GM12878 (cell line): ENCODE measurements at regions not wholly inside any gene's neighbourhood (a gene's known extent, or its start where the extent isn't known, plus 50 kb on each side); places are given as distances from the start of the nearest gene placed in this dataset.

Experiments
- ATAC-seq: fragments of 200-7000 bp; cut with Tn5 transposase; 3 replicates; pipeline ENCODE4 v1.9.1; 2020; ENCODE audit warnings: mild to moderate bottlenecking, moderate library complexity
- BruUV-seq: library from RNA; stranded (reverse); fragments of 400-500 nt; replicated peaks from 2 replicates; lab custom pipeline; 2021; lab: Mats Ljungman, UMichigan
- CTCF ChIA-PET: fragments of 300-600 bp; sonication (Branson Sonifier 250); formaldehyde crosslinking; extraction: SDS; loops from one replicate; lab custom pipeline; 2021; ENCODE audit warnings: inconsistent platforms; lab: Yijun Ruan, JAX
- POLR2A ChIA-PET: fragments of 350-600 bp; formaldehyde crosslinking; extraction: SDS; loops from one replicate; lab custom pipeline; 2021; ENCODE audit warnings: inconsistent platforms; lab: Charles Lee
- RAD21 ChIA-PET: fragments of 300-600 bp; sonication (Branson Sonifier 250); formaldehyde crosslinking; loops from one replicate; lab custom pipeline; 2023; ENCODE audit warnings: antibody characterized with exemption; ENCODE audit not compliant: unreplicated experiment; lab: Charles Lee
- SMC1A ChIA-PET: fragments of 300-600 bp; sonication (Branson Sonifier 250); formaldehyde crosslinking; loops from one replicate; lab custom pipeline; 2023; ENCODE audit not compliant: unreplicated experiment, uncharacterized antibody; lab: Charles Lee
- DNase-seq: peaks from one replicate; pipeline ENCODE4 v3.0.0-alpha.2; 2011; ENCODE audit warnings: low read depth, low spot score
- FAIRE-seq: peaks from 3 replicates; lab custom pipeline; 2011; peaks lifted over from hg19 to GRCh38; lab: Jason Lieb, UNC
- H2AFZ ChIP-seq: 2 replicates; pipeline ENCODE4 v1.6.0; 2011; ENCODE audit warnings: low read depth, low read length, control low read depth; ENCODE audit not compliant: control insufficient read depth
- H3K27ac ChIP-seq: 2 replicates; pipeline ENCODE4 v1.5.1; 2011; ENCODE audit warnings: control low read depth; ENCODE audit not compliant: control insufficient read depth, insufficient read depth
- H3K27me3 ChIP-seq, 2 experiments: replicated peaks in 1 of 2; 2 replicates each; pipeline versions ENCODE4 v1.6.0 to v1.6.1; 2011; ENCODE audit warnings: low read length in 1 of 2; ENCODE audit not compliant: control insufficient read depth in 2 of 2, insufficient read depth in 2 of 2
- H3K36me3 ChIP-seq, 2 experiments: 2 replicates each; pipeline ENCODE4 v1.5.1; 2011; ENCODE audit warnings: low read length in 1 of 2; ENCODE audit not compliant: control insufficient read depth in 2 of 2, insufficient read depth in 2 of 2
- H3K4me1 ChIP-seq: 2 replicates; pipeline ENCODE4 v1.6.1; 2011; ENCODE audit warnings: mild to moderate bottlenecking, low read length, moderate library complexity, mixed read lengths; ENCODE audit not compliant: control insufficient read depth, insufficient read depth
- H3K4me2 ChIP-seq: 2 replicates; pipeline ENCODE4 v1.6.0; 2011; ENCODE audit warnings: control low read depth; ENCODE audit not compliant: control insufficient read depth, insufficient read depth
- H3K4me3 ChIP-seq: fragments of 200-600 bp; sonication (generic); 2 replicates; pipeline ENCODE4 v1.5.1; 2016
- H3K79me2 ChIP-seq: 2 replicates; pipeline ENCODE4 v1.6.0; 2011; ENCODE audit warnings: low read length; ENCODE audit not compliant: control insufficient read depth, insufficient read depth
- H3K9ac ChIP-seq: 2 replicates; pipeline ENCODE4 v1.8.0; 2011; ENCODE audit warnings: low read length, control low read depth, mixed read lengths; ENCODE audit not compliant: control insufficient read depth, insufficient read depth
- H3K9me3 ChIP-seq: replicated peaks from 3 replicates; pipeline ENCODE4 v1.5.1; 2011; ENCODE audit warnings: mild to moderate bottlenecking, low read length; ENCODE audit not compliant: control insufficient read depth, insufficient read depth
- H4K20me1 ChIP-seq: 2 replicates; pipeline ENCODE4 v1.6.0; 2011; ENCODE audit not compliant: control insufficient read depth, insufficient read depth
- BHLHE40 ChIP-seq, 2 experiments: fragments of 450-650 bp in 1 of 2; IDR thresholded peaks; 2 replicates each; pipeline ENCODE4 v1.6.1; 2011 to 2017; ENCODE audit warnings: low read depth in 2 of 2, borderline replicate concordance in 1 of 2, improper control_type of control experiment in 1 of 2, low read length in 1 of 2, mild to moderate bottlenecking in 1 of 2
- BRCA1 ChIP-seq: IDR thresholded peaks from 2 replicates; pipeline ENCODE4 v1.6.1; 2011; ENCODE audit warnings: low read depth, low read length, improper control_type of control experiment
- CBX3 ChIP-seq: fragments of 200-600 bp; sonication (generic); IDR thresholded peaks from 2 replicates; pipeline ENCODE4 v1.6.1; 2016; ENCODE audit warnings: low read depth, borderline replicate concordance
- KDM1A ChIP-seq: fragments of 200-600 bp; sonication (generic); IDR thresholded peaks from 2 replicates; pipeline ENCODE4 v1.6.1; 2016; ENCODE audit warnings: borderline replicate concordance
- MTA2 ChIP-seq: fragments of 450-650 bp; IDR thresholded peaks from 2 replicates; pipeline ENCODE4 v1.6.1; 2016; ENCODE audit warnings: low read depth, mild to moderate bottlenecking, moderate library complexity
- NFYB ChIP-seq: IDR thresholded peaks from 2 replicates; pipeline ENCODE4 v1.6.1; 2011; ENCODE audit warnings: low read depth, mild to moderate bottlenecking, low read length, improper control_type of control experiment, moderate library complexity; ENCODE audit not compliant: insufficient read depth
- SIX5 ChIP-seq: IDR thresholded peaks from 2 replicates; pipeline ENCODE4 v1.6.1; 2011; ENCODE audit warnings: mild to moderate bottlenecking, low read depth, low read length, moderate library complexity; ENCODE audit not compliant: severe bottlenecking
- SMC3 ChIP-seq: IDR thresholded peaks from 2 replicates; pipeline ENCODE4 v1.6.1; 2011; ENCODE audit warnings: low read length, improper control_type of control experiment, borderline replicate concordance
- SPI1 ChIP-seq: IDR thresholded peaks from 2 replicates; pipeline ENCODE4 v1.6.1; 2011; ENCODE audit warnings: low read depth, mild to moderate bottlenecking, low read length, moderate library complexity, borderline replicate concordance; ENCODE audit not compliant: insufficient read depth
- TARDBP ChIP-seq: IDR thresholded peaks from 2 replicates; pipeline ENCODE4 v1.6.1; 2016; ENCODE audit warnings: borderline replicate concordance
- WGBS: methylation state at CpG from one replicate; pipeline ENCODE4 v1.1.6; 2016; ENCODE audit warnings: low lambda C conversion rate; ENCODE audit not compliant: insufficient replicate concordance, insufficient coverage; ENCODE audit errors: missing lambda C conversion rate; 5-methylcytosine and 5-hydroxymethylcytosine counted together
- in situ Hi-C: fragments of 300-500 bp; cut with MboI; formaldehyde crosslinking; loops from 9 replicates; pipeline ENCODE4 v1.14.3; 2018; ENCODE audit warnings: mixed read lengths
- intact Hi-C: fragments of 100-400 bp; cut with micrococcal nuclease; formaldehyde crosslinking; loops from one replicate; pipeline ENCODE4 v1.14.2; 2022; ENCODE audit not compliant: unreplicated experiment
- TF ChIP-seq, protein P1 (sequence below): fragments of 450-650 bp; conservative IDR thresholded peaks from 2 replicates; pipeline ENCODE4 v1.6.1; 2017; ENCODE audit warnings: mild to moderate bottlenecking, moderate library complexity

GRCh38 chr11:116427337-116427902, 345.4 kb downstream of the BUD13 start:
- Histone ChIP-seq H3K27ac (no peak overlapping the region), H3K36me3 (no peaks in the 10 kb centered on the region), H3K4me2 (no peak overlapping the region), H3K79me2 (no peaks in the 10 kb centered on the region), H2AFZ (no peak overlapping the region), H4K20me1 (no peaks in the 10 kb centered on the region; the same call in 1 of the 2 replicates), H3K4me3 (no peak overlapping the region), H3K27me3 (peaks cover 0 to 2% of the 10 kb centered on the region in 2 experiments; a peak in 2 of 4 replicates), H3K9me3 (no peaks in the 10 kb centered on the region), H3K4me1 (no peaks in the 10 kb centered on the region), H3K9ac (no peak overlapping the region)
- FAIRE-seq (no peak), ATAC-seq (no peak), DNase-seq (no peak)
- 5% methylated on average over 3 of the region's 3 CpGs for WGBS
- RAD21 ChIA-PET: no interaction called here
- no peak for TF ChIP-seq TARDBP
- TF ChIP-seq MTA2: no peak
- TF ChIP-seq SIX5: no peak
- no peak for TF ChIP-seq SMC3
- POLR2A ChIA-PET: interaction anchor here (0.6 kb wide), 1 partner anchor 334 kb away, joined by 3 read pairs; no protein-coding TSS in a partner anchor
- in situ Hi-C loops (no loop called here), intact Hi-C loops (no loop called here)
- BruUV-seq: no TSS peak
- CTCF ChIA-PET: interaction anchor here (0.8 kb wide), 1 partner anchor 1259 kb away, joined by 4 read pairs; no protein-coding TSS in a partner anchor
- SMC1A ChIA-PET: no interaction called here

DNA sequence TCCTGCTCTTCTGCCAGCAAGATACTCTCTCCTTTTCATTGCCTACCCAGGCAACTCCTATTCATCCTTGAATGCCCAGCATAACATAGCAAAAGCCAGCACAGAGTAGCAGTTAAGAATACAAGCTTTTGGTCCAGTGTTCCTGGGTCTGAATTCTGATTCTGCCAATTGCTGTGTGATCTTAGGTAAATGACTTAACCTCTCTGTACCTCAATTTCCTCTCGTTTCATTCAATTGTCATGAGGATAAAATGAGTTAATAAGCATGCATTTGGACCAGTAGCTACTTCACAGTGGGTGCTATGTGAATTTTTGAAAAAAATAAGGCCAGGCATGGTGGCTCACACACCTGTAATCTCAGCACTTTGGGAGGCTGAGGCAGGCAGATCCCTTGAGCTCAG, 346.0 kb downstream of the BUD13 start:
- Histone ChIP-seq H3K9me3 (no peaks in the 10 kb centered on the region), H3K9ac (no peak overlapping the region), H3K79me2 (no peaks in the 10 kb centered on the region), H3K27me3 (peaks cover 0 to 2% of the 10 kb centered on the region in 2 experiments; a peak in 2 of 4 replicates), H2AFZ (no peak overlapping the region), H3K4me1 (no peaks in the 10 kb centered on the region), H3K4me2 (no peak overlapping the region), H3K27ac (no peak overlapping the region), H3K4me3 (no peak overlapping the region), H4K20me1 (no peaks in the 10 kb centered on the region; the same call in 1 of the 2 replicates), H3K36me3 (no peaks in the 10 kb centered on the region)
- ChIA-PET CTCF (interaction anchor here (0.8 kb wide), 1 partner anchor 1258 kb away, joined by 4 read pairs; no protein-coding TSS in a partner anchor), POLR2A (interaction anchor here (0.6 kb wide), 1 partner anchor 334 kb away, joined by 3 read pairs; no protein-coding TSS in a partner anchor), RAD21 (no interaction called here), SMC1A (no interaction called here)
- ATAC-seq (no peak), FAIRE-seq (no peak), DNase-seq (no peak)
- intact Hi-C loops: no loop called here
- TF ChIP-seq SPI1: no peak
- TF ChIP-seq, protein P1, sequence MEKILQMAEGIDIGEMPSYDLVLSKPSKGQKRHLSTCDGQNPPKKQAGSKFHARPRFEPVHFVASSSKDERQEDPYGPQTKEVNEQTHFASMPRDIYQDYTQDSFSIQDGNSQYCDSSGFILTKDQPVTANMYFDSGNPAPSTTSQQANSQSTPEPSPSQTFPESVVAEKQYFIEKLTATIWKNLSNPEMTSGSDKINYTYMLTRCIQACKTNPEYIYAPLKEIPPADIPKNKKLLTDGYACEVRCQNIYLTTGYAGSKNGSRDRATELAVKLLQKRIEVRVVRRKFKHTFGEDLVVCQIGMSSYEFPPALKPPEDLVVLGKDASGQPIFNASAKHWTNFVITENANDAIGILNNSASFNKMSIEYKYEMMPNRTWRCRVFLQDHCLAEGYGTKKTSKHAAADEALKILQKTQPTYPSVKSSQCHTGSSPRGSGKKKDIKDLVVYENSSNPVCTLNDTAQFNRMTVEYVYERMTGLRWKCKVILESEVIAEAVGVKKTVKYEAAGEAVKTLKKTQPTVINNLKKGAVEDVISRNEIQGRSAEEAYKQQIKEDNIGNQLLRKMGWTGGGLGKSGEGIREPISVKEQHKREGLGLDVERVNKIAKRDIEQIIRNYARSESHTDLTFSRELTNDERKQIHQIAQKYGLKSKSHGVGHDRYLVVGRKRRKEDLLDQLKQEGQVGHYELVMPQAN: no peak
- no peak for TF ChIP-seq BHLHE40 (IDR thresholded peaks at IDR 0.05; ENCODE audit: borderline replicate concordance in 1 of 2, low read depth in 2 of 2, low read length in 1 of 2)
- TF ChIP-seq NFYB: no peak
- TF ChIP-seq BRCA1: no peak
- no peak for TF ChIP-seq CBX3
- no peak for TF ChIP-seq KDM1A
- WGBS: 0% methylated on average over 1 of the region's 1 CpG
- no TSS peak for BruUV-seq
- in situ Hi-C loops: no loop called here
